ENCODE measurements at regions not wholly inside any gene's neighbourhood (a gene's known extent, or its start where the extent isn't known, plus 50 kb on each side); places are given as distances from the start of the nearest gene placed in this dataset.

DNA sequence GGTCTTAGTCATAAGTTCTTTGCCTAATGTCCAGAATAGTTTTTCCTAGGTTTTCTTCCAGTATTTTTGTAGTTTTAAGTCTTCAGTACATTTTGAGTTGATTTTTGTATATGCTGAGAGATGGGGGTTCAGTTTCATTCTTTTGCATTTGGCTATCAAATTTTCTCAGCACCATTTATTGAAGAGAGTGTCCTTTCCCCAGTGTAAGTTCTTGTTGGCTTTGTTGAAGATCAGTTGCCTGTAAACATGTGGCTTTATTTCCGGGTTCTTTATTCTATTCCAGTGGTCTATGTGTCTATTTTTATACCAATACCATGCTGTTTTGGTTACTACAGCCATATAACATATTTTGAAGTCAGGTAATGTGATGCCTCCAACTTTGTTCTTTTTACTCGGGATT, 87.5 kb upstream of the MYCN start:
- no peak for TF ChIP-seq CTCF (IDR thresholded peaks at IDR 0.05)

DNA sequence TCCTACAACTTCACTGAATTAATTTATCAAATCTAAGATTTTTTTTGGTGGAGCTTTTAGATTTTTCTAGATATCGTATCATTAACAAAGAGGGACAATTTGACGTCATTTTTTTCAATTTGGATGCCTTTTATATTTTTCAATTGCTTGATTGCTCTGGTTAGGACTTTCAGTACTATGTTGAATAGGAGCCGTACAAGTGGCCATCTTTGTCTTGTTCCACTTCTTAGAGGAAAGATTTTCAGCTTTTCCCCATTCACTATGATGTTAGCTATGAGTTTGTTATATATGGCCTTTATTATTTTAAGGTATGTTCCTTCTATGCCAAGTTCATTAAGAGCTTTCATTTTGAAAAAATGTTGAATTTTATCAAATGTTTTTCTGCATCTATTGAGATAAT, 86.4 kb upstream of the MYCN start:
- TF ChIP-seq CTCF (IDR thresholded peaks at IDR 0.05) = no peak

GRCh38 chr2:15855766-15856260, 84.5 kb upstream of the MYCN start:
- no peak for TF ChIP-seq CTCF (IDR thresholded peaks at IDR 0.05)

- no peak for TF ChIP-seq CTCF (IDR thresholded peaks at IDR 0.05)
Observed at GRCh38 chr2:15856318-15856717, 84.0 kb upstream of the MYCN start.

- no peak for TF ChIP-seq CTCF (IDR thresholded peaks at IDR 0.05)
Observed at GRCh38 chr2:15858466-15858865, 81.9 kb upstream of the MYCN start.

GRCh38 chr2:15860051-15860663, 80.2 kb upstream of the MYCN start:
- TF ChIP-seq CTCF (IDR thresholded peaks at IDR 0.05) = no peak

- no peak for TF ChIP-seq CTCF (IDR thresholded peaks at IDR 0.05)
Observed at GRCh38 chr2:15860760-15861159, 79.6 kb upstream of the MYCN start.

Data from LNCAP (cell line).